NCI-H2107 (cell line): ENCODE measurements at regions not wholly inside any gene's neighbourhood (a gene's known extent, or its start where the extent isn't known, plus 50 kb on each side); places are given as distances from the start of the nearest gene placed in this dataset.
A peak's percentile ranks its signal among the peaks of the same experiment; 100 is the strongest.

Experiments
- DNase-seq: peaks from one replicate; lab custom pipeline; 2025; lab: John Stamatoyannopoulos, UW

- no peak for DNase-seq
Observed at GRCh38 chr4:152235718-152236117, 300.2 kb downstream of the FBXW7 start.

- no peak for DNase-seq
Observed at GRCh38 chr4:152234571-152234970, 301.3 kb downstream of the FBXW7 start.

- DNase-seq = no peak
Observed at GRCh38 chr4:152232271-152232670, 303.6 kb downstream of the FBXW7 start.

GRCh38 chr4:152229782-152230289, 306.1 kb downstream of the FBXW7 start:
- DNase-seq = no peak

GRCh38 chr4:152225680-152226079, 310.2 kb downstream of the FBXW7 start:
- DNase-seq = no peak

- DNase-seq = no peak
Observed at GRCh38 chr4:152224721-152225420, 311.0 kb downstream of the FBXW7 start.

- no peak for DNase-seq
Observed at GRCh38 chr4:152224223-152224622, 311.7 kb downstream of the FBXW7 start.

GRCh38 chr4:152223600-152223999, 312.3 kb downstream of the FBXW7 start:
- DNase-seq = no peak

GRCh38 chr4:152221816-152222516, 313.9 kb downstream of the FBXW7 start:
- no peak for DNase-seq

- no peak for DNase-seq
Observed at GRCh38 chr4:152220201-152220666, 315.7 kb downstream of the FBXW7 start.

- peak; percentile 1 for DNase-seq
Observed at GRCh38 chr4:152218576-152218975, 317.3 kb downstream of the FBXW7 start.

GRCh38 chr4:152217896-152218295, 318.0 kb downstream of the FBXW7 start:
- no peak for DNase-seq

- DNase-seq = no peak
Observed at GRCh38 chr4:152211936-152212653, 323.8 kb downstream of the FBXW7 start.

- no peak for DNase-seq
Observed at GRCh38 chr4:152209772-152210493, 326.0 kb downstream of the FBXW7 start.

GRCh38 chr4:152207378-152207720, 328.5 kb downstream of the FBXW7 start:
- no peak for DNase-seq

- no peak for DNase-seq
Observed at GRCh38 chr4:152206646-152207377, 329.1 kb downstream of the FBXW7 start.

- no peak for DNase-seq
Observed at GRCh38 chr4:152206185-152206584, 329.7 kb downstream of the FBXW7 start.

- DNase-seq = no peak
Observed at GRCh38 chr4:152202415-152202814, 333.5 kb downstream of the FBXW7 start.

- no peak for DNase-seq
Observed at GRCh38 chr4:152200511-152201333, 335.2 kb downstream of the FBXW7 start.

- DNase-seq = no peak
Observed at GRCh38 chr4:152197211-152197610, 338.7 kb downstream of the FBXW7 start.

- no peak for DNase-seq
Observed at GRCh38 chr4:152195888-152196287, 340.0 kb downstream of the FBXW7 start.
